GM12875 (cell line): ENCODE measurements at regions not wholly inside any gene's neighbourhood (a gene's known extent, or its start where the extent isn't known, plus 50 kb on each side); places are given as distances from the start of the nearest gene placed in this dataset.

Source experiments
- H3K4me3 ChIP-seq: one replicate; pipeline ENCODE4 v1.5.1; 2011; ENCODE audit warnings: low read depth, low read length, control low read depth
- TF ChIP-seq, protein P1 (sequence below): IDR thresholded peaks from 2 replicates; pipeline ENCODE4 v1.5.1; 2011; ENCODE audit warnings: low read depth, mild to moderate bottlenecking, control low read depth, inconsistent platforms, low read length, moderate library complexity, borderline replicate concordance; ENCODE audit not compliant: insufficient read depth

- no peak overlapping the region for H3K4me3 ChIP-seq
Observed at GRCh38 chr1:108046026-108046425, 81.0 kb upstream of the VAV3 start.

DNA sequence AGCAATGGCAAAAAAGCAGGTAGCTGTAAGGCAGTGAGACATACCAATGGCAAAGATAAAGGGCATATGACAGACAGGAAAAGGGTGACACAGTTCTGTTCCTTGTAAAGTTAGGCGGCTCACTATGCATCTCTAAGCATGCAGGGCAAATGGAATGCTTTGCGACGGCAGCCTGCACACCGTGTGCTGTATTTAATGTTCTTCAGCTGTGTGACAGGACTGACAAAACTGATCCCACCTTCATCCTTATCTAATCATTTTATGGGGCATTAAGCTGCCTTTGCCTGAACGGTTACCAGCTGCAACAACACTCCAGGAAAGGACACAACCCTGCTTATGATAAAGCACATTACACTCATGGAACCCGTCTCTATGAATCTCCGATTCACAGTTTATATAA is 80.5 kb upstream of the VAV3 start:
- TF ChIP-seq, protein P1, sequence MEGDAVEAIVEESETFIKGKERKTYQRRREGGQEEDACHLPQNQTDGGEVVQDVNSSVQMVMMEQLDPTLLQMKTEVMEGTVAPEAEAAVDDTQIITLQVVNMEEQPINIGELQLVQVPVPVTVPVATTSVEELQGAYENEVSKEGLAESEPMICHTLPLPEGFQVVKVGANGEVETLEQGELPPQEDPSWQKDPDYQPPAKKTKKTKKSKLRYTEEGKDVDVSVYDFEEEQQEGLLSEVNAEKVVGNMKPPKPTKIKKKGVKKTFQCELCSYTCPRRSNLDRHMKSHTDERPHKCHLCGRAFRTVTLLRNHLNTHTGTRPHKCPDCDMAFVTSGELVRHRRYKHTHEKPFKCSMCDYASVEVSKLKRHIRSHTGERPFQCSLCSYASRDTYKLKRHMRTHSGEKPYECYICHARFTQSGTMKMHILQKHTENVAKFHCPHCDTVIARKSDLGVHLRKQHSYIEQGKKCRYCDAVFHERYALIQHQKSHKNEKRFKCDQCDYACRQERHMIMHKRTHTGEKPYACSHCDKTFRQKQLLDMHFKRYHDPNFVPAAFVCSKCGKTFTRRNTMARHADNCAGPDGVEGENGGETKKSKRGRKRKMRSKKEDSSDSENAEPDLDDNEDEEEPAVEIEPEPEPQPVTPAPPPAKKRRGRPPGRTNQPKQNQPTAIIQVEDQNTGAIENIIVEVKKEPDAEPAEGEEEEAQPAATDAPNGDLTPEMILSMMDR, result no peak
- H3K4me3 ChIP-seq, result no peak overlapping the region

More at GRCh38 chr1:108046026-108046425, 81.0 kb upstream of the VAV3 start:
- TF ChIP-seq, protein P1, result no peak

- TF ChIP-seq, protein P1, result no peak
- H3K4me3 ChIP-seq, result no peak overlapping the region
Observed at GRCh38 chr1:108044318-108044717, 79.3 kb upstream of the VAV3 start.

GRCh38 chr1:108043707-108044106 is 78.7 kb upstream of the VAV3 start:
- no peak overlapping the region for H3K4me3 ChIP-seq
- TF ChIP-seq, protein P1, result no peak

GRCh38 chr1:108042610-108043009 is 77.6 kb upstream of the VAV3 start:
- no peak overlapping the region for H3K4me3 ChIP-seq
- TF ChIP-seq, protein P1, result no peak

DNA sequence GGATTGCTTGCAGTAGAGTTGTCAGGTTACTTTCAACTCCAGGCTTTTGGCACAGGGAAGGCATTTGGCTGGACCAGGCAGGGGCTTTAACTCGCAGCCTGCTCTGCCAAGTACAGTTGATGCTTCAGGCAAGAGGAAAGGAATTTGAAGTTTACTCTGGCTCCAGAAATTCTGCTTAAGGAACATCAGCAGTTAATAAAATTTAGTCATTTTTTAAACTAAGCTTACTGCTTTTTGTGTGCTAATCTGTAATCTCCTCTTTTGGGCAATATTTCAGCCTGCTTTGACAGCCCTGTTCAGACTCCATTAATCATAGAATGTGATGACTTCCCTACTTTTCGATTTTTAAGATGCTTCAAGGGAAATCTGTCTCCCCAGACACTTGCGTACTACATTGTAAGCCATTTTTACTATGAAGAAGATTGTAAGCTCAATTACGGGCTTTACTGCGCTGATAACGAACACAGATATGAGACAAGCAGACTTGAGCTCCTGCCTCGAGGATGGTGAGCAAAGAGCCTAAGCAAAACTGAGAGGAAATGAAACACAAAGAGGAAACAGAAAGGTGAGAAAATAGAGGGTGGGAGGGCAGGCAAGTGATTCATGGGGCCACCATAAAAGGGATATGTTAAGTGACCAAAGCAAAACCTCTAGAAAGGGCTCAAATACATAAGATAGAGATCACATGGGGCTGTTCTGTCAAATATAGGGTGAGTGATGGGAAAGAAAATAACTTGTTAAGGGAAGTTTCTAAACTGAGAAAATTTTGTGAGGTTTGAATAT is 76.6 kb upstream of the VAV3 start:
- TF ChIP-seq, protein P1, result no peak

DNA sequence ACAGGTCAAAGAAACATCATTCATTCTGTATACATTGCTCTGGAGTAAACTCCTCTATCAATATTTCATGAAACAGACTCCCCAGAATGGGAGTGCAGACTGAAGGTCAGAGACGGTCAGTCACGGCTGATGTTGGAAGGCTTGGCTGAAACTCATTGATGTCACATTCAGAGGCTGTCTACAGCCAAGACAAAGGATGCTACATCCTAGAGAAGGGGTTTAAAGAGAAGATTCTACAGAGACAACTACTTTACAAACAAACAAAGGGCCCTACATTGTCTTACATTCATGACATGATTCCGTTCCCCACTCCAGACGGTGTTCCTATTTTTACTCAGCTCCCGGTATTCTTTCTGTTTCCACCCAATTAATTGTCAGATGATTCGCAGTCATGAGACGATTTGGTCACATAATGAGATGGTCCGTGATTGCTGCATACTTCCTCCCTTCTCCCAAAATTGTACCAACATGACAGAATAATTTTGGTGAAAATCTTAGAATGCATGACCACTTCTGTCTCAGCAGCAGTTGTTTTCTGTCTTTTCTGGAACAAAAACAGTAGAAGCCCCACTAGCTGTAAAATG is 73.8 kb upstream of the VAV3 start:
- H3K4me3 ChIP-seq, result no peak overlapping the region
- TF ChIP-seq, protein P1, result no peak

More for the DNA sequence above, 76.6 kb upstream of the VAV3 start:
- H3K4me3 ChIP-seq, result no peak overlapping the region
